D341Med (cell line): ENCODE measurements at regions not wholly inside any gene's neighbourhood (a gene's known extent, or its start where the extent isn't known, plus 50 kb on each side); places are given as distances from the start of the nearest gene placed in this dataset.

ENCODE experiments used
- DNase-seq: peaks from one replicate; pipeline ENCODE4 v3.0.0; 2012; ENCODE audit warnings: low spot score

DNA sequence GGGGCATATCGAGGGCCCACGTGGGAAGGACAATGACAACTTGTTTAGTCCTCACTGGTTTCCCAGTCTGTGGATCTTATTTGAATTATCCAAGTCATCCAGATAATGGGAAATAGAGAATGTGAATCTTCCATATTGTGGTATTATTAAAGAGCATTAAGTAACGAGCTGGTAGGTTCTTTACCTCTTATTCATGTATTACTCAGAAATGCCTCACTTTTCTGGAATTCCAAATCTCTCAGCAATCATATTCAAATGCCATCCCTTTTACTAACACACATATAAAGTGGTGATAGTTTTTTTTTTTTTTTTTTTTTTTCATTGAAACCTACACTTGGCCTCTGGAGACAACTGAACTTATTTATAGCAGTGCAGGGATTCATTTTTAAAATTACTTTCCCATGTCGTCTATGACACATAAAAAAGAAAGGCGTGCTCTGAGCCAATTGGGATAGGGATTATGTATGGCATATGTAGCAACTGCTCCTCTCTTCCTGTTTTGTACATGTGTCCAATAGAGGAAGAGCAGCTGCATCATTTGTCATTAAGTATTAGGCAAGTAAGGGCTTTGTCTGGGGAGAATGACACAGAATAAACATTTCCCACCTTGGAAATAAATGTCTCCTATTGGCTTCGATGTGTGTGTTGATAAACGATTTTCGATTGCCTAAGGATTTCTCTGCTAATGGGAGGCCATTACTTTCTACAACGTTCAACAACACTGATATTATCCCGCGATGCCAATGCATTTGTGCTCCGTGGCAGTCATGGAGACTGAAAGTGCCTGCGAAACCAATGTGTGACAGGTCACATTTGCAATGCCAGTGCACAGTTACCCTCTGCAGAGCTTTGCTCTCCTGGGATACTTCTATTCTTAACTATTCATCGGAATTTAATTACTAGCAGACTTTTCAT, 78.6 kb upstream of the IFNG-AS1 start:
- DNase-seq, result no peak

DNA sequence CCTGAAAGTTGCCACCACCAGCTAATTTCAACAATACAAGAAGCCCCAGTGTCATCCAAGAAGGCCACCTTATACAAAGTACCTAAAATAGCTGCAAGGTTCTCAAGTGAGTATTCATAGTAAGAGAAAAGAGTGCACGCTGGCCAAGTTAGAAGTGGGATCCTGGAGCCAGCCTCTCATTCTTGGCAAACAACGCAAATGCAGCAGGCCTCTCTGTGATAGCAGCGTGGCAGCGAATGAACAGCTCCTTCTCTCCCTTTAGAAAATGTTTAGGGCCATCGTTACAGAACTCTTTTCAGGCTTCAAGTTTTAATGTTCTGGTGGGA, 78.0 kb upstream of the IFNG-AS1 start:
- DNase-seq, result no peak

DNA sequence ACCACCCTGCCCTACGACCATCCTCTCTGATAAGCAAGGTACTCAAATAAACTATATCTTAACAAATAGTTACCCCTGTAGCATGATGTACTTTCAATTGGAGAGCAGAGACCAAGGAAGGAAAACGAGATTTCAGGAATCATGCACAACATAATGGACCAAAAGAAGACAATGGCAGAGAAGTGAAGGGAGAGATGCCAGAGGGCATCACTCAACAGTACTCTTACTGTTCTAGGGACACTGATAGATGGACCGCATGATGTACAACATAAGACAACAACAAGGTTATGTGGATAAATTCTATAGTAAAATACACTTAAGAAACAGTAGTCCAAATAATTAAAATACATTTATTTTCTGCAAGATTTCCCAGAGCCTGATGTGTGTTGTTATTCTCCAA, 77.5 kb upstream of the IFNG-AS1 start:
- DNase-seq, result no peak

DNA sequence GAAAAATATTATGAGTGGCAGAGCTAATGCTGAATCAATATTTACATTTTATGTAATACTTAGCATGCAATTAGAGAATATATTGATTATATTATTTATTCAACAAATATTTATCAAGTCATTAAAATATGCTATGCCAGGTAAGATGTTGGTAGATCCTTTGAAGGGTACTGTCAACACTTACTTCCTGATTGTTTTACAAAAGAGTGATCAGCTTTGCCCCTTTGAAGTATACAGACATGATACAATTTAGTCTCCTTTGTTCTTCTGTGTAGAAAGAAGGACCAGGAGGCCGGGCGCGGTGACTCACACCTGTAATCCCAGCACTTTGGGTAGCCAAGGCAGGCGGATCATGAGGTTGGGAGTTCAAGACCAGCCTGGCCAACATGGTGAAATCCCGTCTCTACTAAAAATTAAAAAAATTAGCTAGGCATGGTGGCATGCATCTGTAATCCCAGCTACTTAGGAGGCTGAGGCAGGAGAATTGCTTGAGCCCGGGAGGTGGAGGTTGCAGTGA, 73.9 kb upstream of the IFNG-AS1 start:
- DNase-seq, result no peak

DNA sequence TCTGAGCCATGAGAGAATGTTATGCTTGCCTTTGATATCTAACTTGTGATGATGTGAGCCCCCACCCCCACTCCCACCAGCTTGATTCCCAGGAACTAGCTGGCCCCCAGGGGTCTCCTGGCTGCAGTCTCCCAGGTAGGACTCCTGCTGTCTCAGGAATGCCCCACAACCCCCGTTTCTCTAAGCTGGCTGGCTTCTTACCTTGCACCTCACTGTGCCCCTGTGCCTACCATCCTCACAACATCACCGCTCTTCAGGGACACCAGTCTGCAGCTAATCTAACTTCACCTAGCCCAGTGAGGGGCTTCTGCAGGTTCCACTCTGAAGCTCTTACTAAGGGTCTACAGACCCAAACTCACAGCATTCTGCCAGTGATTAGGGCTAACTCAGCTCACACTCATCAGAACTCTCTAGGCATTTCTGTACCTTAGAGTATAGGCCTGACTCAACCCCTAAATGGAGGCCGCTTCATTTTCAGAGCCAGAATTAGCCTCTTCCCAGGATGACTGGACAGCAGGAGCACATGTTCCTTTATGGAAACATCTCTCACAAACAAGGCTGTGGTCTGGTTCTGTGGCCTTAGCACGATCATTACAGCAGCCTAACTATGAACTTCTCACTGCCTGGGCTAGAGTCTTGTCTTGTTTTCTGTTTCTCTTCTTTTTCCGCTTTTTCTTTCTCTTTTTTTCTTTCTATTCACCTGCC, 72.8 kb upstream of the IFNG-AS1 start:
- DNase-seq, result no peak

DNA sequence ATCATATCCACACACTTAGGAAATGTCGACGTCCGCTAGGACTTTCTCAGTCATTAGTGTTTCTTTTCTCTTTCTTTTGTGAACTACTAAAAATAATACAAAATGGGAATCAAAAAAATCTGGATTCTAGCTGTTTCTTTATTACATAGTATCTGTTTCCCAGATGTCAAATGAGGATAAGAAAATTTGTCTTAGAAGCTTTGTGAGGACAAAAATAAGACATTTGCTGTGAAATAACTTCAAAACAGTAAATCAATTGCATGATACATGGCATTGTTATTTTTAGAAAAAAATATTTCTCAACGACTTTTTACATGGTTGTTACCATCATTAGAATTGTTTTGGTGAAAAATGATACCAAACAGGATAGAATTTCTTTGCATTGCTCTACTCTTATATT, 71.4 kb upstream of the IFNG-AS1 start:
- DNase-seq, result no peak

DNA sequence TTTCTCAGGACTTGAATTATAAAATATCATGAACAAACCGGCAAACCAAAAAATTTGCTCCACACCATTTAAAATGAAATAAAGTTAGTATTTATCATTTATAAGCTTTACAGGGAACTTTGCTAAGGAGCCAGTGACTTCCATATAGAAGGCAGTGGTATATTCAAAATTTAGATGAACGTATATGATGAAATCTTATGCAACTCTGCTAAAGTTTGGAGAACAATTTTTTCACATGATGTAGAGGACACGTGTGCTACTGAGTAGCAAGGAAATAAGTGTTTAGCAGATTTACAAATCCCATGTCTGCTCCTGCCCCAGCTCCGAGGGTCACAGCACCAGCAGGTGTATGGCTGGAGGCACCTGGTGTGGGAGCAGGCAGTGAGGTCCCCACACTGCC, 70.8 kb upstream of the IFNG-AS1 start:
- DNase-seq, result no peak

DNA sequence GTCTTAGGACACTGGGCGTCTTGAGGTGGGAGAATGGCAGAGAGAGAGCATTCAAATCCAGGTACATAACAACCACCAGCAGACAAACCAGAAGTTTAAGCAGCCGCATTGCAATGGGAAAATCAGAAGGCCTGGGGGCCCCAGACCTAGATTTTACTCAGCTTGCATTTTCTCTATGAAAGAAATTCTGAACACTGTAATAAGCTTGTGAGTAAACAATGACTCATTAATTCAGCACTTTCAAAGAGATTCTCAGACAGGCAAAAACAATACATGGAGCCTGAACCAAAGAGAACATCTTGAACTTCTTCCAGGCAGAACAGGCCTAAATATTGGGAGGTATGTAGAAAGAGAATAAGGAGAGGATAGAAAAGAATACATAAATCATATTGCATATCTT, 69.8 kb upstream of the IFNG-AS1 start:
- DNase-seq, result no peak

DNA sequence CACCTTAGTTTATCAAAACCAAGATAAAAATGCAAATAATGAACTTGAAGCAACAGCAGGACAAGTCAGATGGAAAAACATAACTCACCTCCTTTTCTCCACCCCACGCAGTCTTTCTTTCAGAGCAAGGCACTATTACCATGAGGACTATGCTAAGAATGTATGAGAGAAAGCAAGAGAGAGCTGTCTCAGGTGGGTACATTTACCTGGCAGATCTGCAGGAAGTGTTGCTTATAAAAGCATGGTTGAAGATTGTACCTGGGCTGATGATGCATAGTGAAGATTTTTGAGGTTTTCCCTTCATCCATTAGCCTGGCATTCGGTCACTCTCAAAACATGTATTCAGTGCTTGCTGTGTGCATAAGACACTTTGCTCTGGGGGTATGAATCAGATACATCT, 68.8 kb upstream of the IFNG-AS1 start:
- DNase-seq, result no peak

DNA sequence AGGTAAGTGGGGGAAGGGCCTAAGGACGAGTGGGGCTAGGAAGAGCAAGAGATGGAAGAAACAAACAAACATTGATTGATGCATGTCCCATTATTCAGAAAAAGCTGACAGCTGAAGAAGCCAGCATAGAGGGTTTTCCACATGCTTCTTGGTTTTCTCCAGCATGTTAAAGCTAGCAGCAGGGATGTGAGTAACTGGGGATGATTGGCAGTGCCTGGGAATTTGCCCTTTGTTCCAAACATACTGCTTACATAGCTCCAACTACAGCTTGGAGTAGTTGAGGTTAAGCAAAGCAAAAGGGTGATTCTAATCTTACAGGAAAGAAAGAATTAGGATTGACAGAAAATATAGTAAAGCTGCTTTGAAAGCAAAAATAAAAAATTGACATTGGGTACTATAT, 68.0 kb upstream of the IFNG-AS1 start:
- no peak for DNase-seq

DNA sequence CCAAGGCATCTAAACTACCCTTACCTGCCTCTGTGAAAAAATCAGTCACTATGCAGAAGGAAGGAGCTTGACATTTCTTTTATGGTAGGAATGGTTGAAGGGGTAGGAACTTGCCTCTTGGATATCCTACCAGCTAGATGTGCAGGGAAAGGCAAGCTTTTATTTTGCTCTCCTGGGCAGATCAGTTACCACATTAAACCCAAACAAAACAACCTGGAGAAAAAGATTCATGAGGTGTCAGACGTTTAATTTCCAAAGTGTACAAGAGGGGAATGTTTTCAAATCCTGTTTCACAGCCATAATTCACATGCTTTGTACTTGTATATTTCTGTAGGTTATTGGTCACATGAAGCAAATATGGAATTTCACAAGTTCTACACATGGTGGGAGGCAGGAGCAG, 67.0 kb upstream of the IFNG-AS1 start:
- DNase-seq, result no peak

DNA sequence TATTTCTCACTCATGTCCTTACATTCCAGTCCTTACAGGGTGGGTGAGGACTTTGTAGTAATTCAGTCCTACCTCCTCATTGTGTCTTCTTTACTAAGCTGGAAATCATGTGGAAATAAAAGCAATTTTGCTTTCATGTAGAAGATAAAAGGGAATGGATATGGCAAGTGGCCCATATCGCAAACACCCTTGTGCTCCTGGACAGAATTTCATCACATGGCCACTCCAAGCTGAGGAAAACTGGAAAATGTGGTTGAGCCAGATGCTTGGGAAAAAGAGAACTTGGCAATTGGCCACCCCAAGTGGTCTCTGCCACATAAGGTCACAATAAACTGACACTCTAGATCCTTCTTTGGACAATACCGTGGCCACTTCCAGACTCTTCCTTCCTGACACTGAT, 64.2 kb upstream of the IFNG-AS1 start:
- no peak for DNase-seq

DNA sequence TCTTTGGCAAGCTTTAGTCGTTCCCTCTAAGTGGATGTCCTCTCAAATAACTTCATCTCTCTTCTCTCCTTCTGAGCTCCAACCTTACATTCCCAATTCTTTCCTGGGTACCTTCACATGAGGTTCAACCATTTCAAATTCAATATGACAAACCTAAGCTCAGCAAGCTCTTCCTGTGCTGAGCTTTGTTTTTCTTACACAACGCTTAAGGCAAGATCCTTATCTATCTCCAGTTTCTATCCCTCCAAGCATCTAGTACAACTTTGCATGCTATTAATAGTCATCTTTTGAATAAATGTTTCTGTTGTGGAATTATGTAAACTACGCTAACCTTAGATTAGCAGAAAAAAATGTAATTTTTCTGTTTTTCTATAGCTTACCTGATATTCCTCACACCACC, 63.7 kb upstream of the IFNG-AS1 start:
- no peak for DNase-seq

DNA sequence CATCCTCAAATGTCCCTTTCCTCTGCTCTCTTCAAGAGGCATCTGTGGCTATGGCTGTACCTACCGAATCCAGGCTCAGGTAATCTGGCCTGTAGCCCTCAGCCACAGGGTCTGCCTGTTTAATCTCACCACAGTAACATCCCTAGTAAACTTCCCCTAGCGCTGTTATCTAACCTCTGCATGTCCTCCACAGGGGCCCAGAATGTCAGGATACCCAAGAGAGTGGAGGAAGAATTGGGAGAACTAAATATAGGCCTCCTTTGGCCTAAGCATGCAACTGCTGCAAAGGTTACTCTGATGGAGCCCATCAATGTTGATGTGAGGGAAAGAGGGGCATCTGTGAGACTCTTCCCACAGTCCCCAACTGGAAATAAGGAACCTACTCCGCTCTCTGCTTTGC, 63.2 kb upstream of the IFNG-AS1 start:
- no peak for DNase-seq

DNA sequence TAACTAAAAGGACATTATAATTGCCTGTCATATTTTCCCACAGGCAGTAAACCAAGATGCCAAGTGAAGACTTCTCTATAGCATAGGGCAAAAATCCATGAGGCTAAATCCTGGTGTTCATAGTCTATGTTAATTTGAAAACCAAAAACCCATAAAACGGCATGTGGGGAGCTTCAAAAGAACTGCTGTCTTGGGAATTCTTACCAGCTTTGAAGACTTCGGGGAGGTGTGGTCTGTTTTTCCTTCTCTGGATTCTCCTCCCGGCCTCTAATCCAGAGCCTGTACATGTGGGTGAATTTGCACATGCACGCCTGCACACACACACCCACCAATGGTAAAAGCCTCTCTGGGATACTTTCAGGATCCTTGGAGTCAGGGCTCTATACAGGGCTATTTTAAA, 61.9 kb upstream of the IFNG-AS1 start:
- no peak for DNase-seq

DNA sequence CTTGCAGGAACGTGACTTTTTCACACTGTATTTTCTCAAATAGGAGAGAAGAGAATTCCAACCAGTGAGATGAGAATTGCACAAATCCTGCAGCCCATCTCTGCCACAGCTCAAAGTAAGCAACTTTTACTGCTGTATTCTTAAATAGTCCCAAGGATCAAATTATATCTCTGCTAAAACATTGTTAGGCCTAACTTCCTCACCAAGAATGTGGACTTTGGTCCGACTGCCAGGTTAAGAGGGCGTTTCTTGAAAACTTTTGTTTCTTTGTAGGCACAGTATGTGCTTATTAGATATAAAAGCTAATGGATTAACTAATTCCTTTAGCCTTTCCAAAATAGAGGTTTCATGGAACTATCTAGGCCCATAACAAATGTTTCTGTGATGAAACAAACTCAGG, 61.4 kb upstream of the IFNG-AS1 start:
- no peak for DNase-seq

DNA sequence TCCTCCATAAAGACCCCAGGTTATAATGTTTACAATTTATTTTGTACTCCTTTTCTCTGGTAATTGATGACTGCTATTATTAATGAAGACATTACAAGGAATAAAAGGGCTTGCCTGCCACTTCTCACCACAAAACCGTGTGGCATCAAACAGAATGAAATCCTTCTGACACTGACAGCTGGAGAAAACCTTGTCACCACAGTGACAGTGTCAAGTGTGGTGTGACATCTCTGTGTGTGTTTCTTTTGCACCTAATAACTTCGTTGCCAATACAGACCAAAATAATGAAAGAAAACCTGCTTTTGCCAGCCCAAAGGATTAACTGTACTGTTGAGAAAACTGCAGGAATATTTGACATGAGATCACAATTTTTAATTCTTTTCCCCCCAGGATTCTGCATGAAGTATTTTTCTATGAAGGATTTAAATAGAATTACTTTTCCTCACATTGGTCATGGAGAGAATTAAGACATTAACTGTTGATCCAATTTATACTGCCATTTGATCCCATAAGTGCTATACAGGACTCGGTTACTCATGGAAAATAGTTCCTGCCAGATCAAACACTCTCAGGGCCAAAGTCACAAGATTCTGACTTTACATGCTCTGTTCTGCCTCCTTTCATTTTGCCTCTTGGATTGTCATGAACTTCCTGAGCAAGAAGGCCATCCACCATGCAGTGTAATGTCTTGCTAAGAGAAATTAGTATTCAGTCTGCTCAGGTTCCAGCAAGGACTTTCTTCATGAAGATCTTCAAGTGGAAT, 60.4 kb upstream of the IFNG-AS1 start:
- no peak for DNase-seq

DNA sequence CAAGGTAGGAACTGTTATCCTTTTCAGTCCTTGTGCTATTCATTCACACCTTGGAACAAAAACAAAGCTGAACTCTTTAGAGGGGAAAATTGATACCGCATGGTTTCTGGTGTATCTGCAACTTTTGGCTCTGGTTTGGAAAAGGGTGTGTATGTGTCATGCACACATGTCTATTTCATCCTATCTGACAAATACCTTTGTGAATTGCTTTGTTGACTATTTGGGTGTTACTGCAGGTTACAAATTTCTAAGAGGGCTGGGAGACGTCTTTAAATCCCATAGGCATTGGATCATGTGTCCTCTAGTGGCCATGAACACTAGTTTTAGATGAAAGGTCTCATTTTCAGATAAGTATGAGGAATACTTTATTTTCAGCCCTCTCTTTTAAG, 59.9 kb upstream of the IFNG-AS1 start:
- no peak for DNase-seq

DNA sequence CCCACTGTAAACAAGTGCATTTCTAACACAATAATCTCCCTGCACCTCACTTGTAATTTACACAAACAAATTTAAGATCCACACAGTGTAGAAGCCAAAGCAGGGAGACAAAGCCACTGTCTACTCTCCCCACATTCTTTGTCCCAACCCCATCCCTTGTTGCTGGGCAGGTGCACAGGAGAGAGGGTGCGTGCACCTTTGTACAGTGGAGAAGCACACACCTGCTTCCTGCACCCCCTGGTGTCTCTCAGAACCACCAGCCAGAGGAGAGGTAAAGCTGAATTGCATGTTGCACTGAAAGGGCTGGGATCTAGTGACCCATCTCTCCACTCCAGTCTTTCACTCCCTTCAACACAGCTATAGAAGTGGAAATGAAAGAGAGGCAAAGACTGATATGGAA, 51.4 kb upstream of the IFNG-AS1 start:
- DNase-seq, result no peak
